Lower leg skin (tissue), 4 donors: ENCODE measurements at regions not wholly inside any gene's neighbourhood (a gene's known extent, or its start where the extent isn't known, plus 50 kb on each side); places are given as distances from the start of the nearest gene placed in this dataset.

Source experiments
- DNase-seq, 2 donors: peaks; one replicate each; pipeline ENCODE4 v3.0.0-alpha.2; 2019; ENCODE audit warnings: low spot score in 2 of 2
- H3K4me3 ChIP-seq: fragments of 200-600 bp; sonication (generic); 2 replicates; pipeline ENCODE4 v1.5.1; 2017; ENCODE audit warnings: mild to moderate bottlenecking, low read depth; ENCODE audit not compliant: poor library complexity, severe bottlenecking
- CTCF ChIP-seq, 3 donors: fragments of 450-650 bp; IDR thresholded peaks; one replicate each; pipeline ENCODE4 v1.5.1; 2016; ENCODE audit warnings: antibody characterized with exemption in 3 of 3, mild to moderate bottlenecking in 3 of 3, moderate library complexity in 2 of 3
- POLR2A ChIP-seq, 2 donors: fragments of 450-650 bp; IDR thresholded peaks; one replicate each; pipeline ENCODE4 v1.6.1; 2016 to 2017; ENCODE audit warnings: antibody characterized with exemption in 2 of 2, mild to moderate bottlenecking in 1 of 2, moderate library complexity in 1 of 2
- WGBS, 2 donors: methylation state at CpG; one replicate each; pipeline ENCODE4 v1.1.5; 2018; 5-methylcytosine and 5-hydroxymethylcytosine counted together
- intact Hi-C: fragments of 100-400 bp; cut with DNase I; formaldehyde crosslinking; loops from one replicate; pipeline ENCODE4 v1.15.0; 2023; ENCODE audit warnings: low total_unique reads

GRCh38 chr13:91200486-91200885 lies 147.0 kb upstream of the MIR17HG start:
- intact Hi-C loops = no loop called here
- 71 to 78% methylated on average over 3 of the region's 3 CpGs for WGBS, 2 donors
- H3K4me3 ChIP-seq = no peak overlapping the region
- TF ChIP-seq POLR2A (IDR thresholded peaks at IDR 0.05) = no peak
- TF ChIP-seq CTCF (IDR thresholded peaks at IDR 0.05) = no peak
- DNase-seq = no peak

GRCh38 chr13:91203430-91203829 lies 144.1 kb upstream of the MIR17HG start:
- no peak overlapping the region for H3K4me3 ChIP-seq
- 85 to 89% methylated on average over 1 of the region's 1 CpG for WGBS, 2 donors
- intact Hi-C loops = no loop called here
- no peak for TF ChIP-seq CTCF (IDR thresholded peaks at IDR 0.05)
- TF ChIP-seq POLR2A (IDR thresholded peaks at IDR 0.05) = no peak
- no peak for DNase-seq

GRCh38 chr13:91207261-91207660 lies 140.2 kb upstream of the MIR17HG start:
- intact Hi-C loops = no loop called here
- DNase-seq = no peak
- TF ChIP-seq POLR2A (IDR thresholded peaks at IDR 0.05) (no peak), CTCF (IDR thresholded peaks at IDR 0.05) (no peak)
- 39% methylated on average over 4 of the region's 4 CpGs for WGBS, 2 donors
- H3K4me3 ChIP-seq = no peak overlapping the region

GRCh38 chr13:91211510-91211909 lies 136.0 kb upstream of the MIR17HG start:
- no peak for DNase-seq
- no peak overlapping the region for H3K4me3 ChIP-seq
- 32 to 48% methylated on average over 3 of the region's 3 CpGs for WGBS, 2 donors
- intact Hi-C loops = no loop called here
- no peak for TF ChIP-seq CTCF (IDR thresholded peaks at IDR 0.05)
- TF ChIP-seq POLR2A (IDR thresholded peaks at IDR 0.05) = no peak

- 60 to 62% methylated on average over 5 of the region's 5 CpGs for WGBS, 2 donors
These were observed 135.3 kb upstream of the MIR17HG start for GRCh38 chr13:91212231-91212630.

More at GRCh38 chr13:91212231-91212630, 135.3 kb upstream of the MIR17HG start:
- no peak for TF ChIP-seq POLR2A (IDR thresholded peaks at IDR 0.05)
- no peak for TF ChIP-seq CTCF (IDR thresholded peaks at IDR 0.05)
- H3K4me3 ChIP-seq = no peak overlapping the region
- intact Hi-C loops = no loop called here
- no peak for DNase-seq
